ENCODE measurements at regions not wholly inside any gene's neighbourhood (a gene's known extent, or its start where the extent isn't known, plus 50 kb on each side); places are given as distances from the start of the nearest gene placed in this dataset.

GRCh38 chr14:53360829-53361228, 207.7 kb upstream of the DDHD1 start (continued):
- no peak for TF ChIP-seq CBX5 (IDR thresholded peaks at IDR 0.05; ENCODE audit: low read depth, low read length)
- no peak for TF ChIP-seq CREB1 (IDR thresholded peaks at IDR 0.05)
- no peak for TF ChIP-seq USF2 (IDR thresholded peaks at IDR 0.05; ENCODE audit: low read length)

Data from H1 (cell line).